Fibroblast of lung (primary cell): ENCODE measurements at regions not wholly inside any gene's neighbourhood (a gene's known extent, or its start where the extent isn't known, plus 50 kb on each side); places are given as distances from the start of the nearest gene placed in this dataset.

Experiments
- EZH2 ChIP-seq: IDR thresholded peaks from 2 replicates; pipeline ENCODE4 v1.5.1; 2012; ENCODE audit warnings: low read length, control low read depth, mild to moderate bottlenecking; ENCODE audit errors: missing control alignments
- TF ChIP-seq, protein P1 (sequence below), 2 donors: IDR thresholded peaks in 1 of 2; conservative IDR thresholded peaks in 1 of 2; 1 replicate in 1 of 2; 2 replicates in 1 of 2; pipeline ENCODE4 v1.5.1; 2011 to 2012; ENCODE audit warnings: low read length in 2 of 2, control low read depth in 1 of 2, inconsistent platforms in 1 of 2, low read depth in 1 of 2, mild to moderate bottlenecking in 1 of 2

DNA sequence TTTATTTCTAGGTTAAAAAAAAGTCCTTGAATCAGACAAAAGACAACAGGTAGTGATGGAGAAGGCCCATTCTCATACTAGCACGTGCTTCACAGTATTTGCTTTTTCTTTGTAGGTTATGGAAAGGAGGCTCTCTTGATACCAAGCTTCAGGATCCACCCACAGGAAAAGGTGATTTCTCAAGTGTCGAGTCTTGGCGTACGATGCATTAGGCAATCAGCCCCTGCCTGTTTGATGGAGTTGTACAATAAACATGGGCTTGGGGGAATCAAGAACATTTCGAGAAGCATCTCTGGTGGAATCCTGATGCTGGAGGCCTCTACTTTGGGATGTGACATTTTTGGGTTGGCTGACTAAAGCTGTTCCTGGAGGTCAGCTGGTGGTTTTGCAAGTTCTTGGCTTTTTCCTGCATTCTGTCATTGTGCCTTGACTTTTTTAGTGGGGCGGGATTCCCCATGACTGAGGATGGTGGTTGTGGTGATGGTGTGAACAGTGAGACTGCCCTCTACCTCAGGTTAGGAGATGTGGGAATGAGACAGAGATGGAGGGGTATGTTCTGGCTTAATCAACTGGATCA is 231.5 kb upstream of the SPRED2 start:
- TF ChIP-seq, protein P1, sequence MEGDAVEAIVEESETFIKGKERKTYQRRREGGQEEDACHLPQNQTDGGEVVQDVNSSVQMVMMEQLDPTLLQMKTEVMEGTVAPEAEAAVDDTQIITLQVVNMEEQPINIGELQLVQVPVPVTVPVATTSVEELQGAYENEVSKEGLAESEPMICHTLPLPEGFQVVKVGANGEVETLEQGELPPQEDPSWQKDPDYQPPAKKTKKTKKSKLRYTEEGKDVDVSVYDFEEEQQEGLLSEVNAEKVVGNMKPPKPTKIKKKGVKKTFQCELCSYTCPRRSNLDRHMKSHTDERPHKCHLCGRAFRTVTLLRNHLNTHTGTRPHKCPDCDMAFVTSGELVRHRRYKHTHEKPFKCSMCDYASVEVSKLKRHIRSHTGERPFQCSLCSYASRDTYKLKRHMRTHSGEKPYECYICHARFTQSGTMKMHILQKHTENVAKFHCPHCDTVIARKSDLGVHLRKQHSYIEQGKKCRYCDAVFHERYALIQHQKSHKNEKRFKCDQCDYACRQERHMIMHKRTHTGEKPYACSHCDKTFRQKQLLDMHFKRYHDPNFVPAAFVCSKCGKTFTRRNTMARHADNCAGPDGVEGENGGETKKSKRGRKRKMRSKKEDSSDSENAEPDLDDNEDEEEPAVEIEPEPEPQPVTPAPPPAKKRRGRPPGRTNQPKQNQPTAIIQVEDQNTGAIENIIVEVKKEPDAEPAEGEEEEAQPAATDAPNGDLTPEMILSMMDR (conservative IDR thresholded peaks at IDR 0.05 in 1 of 2, IDR thresholded peaks at IDR 0.05 in 1 of 2; ENCODE audit: low read depth in 1 of 2, low read length in 2 of 2): no peak
- TF ChIP-seq EZH2: no peak
